Stimulated activated memory B cell treated with anti-CD40 and anti-IgM and Interleukin-4, amounts not matched to agents 10 μg/mL and 1 μg/mL and 100 μg/mL, for 72 hours (primary cell): ENCODE measurements at regions not wholly inside any gene's neighbourhood (a gene's known extent, or its start where the extent isn't known, plus 50 kb on each side); places are given as distances from the start of the nearest gene placed in this dataset.

Experiments used
- ATAC-seq: fragments of 150-1000 bp; cut with Tn5 transposase; 2 replicates; pipeline ENCODE4 v1.10.0; 2021
- H3K27ac Mint-ChIP-seq: one replicate; pipeline ENCODE4 v1.8.0; 2022; ENCODE audit warnings: mild to moderate bottlenecking, mixed read lengths
- H3K27me3 Mint-ChIP-seq: one replicate; pipeline ENCODE4 v1.8.0; 2022; ENCODE audit warnings: mixed read lengths
- H3K36me3 Mint-ChIP-seq: one replicate; pipeline ENCODE4 v1.8.0; 2022; ENCODE audit warnings: mixed read lengths
- H3K4me1 Mint-ChIP-seq: one replicate; pipeline ENCODE4 v1.8.0; 2022; ENCODE audit warnings: mixed read lengths
- H3K4me3 Mint-ChIP-seq: one replicate; pipeline ENCODE4 v1.8.0; 2022; ENCODE audit warnings: mild to moderate bottlenecking, moderate library complexity, mixed read lengths
- H3K9me3 Mint-ChIP-seq: one replicate; pipeline ENCODE4 v1.8.0; 2022; ENCODE audit warnings: mixed read lengths

DNA sequence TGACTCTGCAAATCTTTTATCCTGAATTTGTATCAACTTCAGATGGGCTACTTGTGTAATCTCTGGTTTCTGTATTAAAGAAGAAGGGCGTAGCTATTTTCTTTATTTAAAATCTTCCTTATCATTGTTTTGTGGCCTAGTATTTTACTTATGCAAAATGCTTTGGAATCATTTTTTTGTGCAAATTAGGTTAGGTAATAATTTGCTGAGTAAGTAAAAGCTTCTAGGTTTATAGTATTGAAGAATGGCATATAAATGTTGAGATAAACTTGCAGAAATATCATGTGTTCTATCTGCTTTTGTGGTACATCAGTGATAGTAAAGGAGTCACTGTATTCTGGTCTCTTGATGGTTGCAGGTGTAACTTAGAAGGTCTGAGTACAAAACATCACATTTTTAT lies 197.2 kb upstream of the IL15 start:
- Mint-ChIP-seq H3K9me3 (no peaks in the 10 kb centered on the region), H3K4me3 (no peak overlapping the region), H3K36me3 (no peaks in the 10 kb centered on the region), H3K27ac (no peak overlapping the region), H3K4me1 (no peaks in the 10 kb centered on the region), H3K27me3 (no peaks in the 10 kb centered on the region)
- no peak for ATAC-seq

DNA sequence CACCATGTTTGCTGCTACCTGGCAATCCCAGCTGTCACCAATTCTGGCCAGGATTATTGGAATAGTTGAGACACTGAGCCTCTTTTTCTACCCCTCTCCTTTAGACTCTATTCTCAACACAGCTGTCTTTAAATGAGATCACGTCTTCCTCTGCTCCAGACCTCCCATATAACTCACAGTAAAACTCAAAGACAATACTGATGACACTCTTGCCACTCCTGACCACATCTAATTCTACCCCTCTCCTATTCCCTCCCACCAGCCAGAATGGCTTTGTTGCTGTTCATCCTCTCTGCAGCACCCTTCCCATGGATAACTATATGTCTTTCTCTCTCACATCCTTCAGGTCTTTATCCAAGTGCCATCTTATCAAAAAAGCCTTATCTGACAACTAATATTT lies 188.6 kb upstream of the IL15 start:
- Mint-ChIP-seq H3K4me3 (no peak overlapping the region), H3K9me3 (peaks cover 3% of the 10 kb centered on the region), H3K36me3 (no peaks in the 10 kb centered on the region), H3K27ac (no peak overlapping the region), H3K27me3 (no peaks in the 10 kb centered on the region), H3K4me1 (peaks cover 16% of the 10 kb centered on the region)
- ATAC-seq: no peak

DNA sequence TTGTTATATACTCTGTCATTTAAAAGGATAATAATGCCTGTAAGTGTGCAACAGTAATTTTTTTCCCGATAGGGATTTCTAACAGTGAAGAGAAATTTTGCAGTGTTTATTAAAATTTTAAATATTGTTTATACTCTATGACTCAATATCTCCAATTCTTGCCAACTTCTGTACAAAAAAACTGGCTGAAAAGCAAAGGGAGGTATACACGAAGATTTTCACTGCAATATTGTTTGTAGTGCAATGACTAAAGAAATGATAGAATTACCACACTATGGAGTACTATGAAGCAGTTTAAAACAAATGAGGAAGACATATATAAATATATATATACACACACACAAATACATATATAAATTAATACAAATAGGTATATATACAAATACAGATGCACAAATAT lies 187.9 kb upstream of the IL15 start:
- no peak overlapping the region for H3K4me3 Mint-ChIP-seq

DNA sequence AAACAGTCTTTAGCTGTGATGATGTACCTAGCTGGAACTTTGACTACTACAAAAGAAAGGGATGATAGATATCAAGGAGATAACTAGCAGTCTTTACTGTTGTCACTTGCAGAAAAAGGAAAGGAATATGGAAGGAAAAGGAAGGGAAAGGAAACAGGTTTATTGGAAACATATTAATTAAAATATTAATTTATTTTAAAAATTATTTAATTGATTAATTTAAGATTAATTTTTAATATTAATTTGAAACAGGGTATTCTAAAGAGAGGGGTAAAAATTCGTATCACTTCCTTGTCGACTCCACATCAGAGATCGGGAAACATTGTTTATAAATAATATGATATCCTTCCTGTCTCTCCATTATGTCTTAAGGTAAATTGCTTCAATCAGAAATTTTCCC lies 186.5 kb upstream of the IL15 start:
- ATAC-seq: no peak
- H3K4me1 Mint-ChIP-seq: peaks cover 16% of the 10 kb centered on the region
- H3K36me3 Mint-ChIP-seq: no peaks in the 10 kb centered on the region
- H3K4me3 Mint-ChIP-seq: no peak overlapping the region
- H3K27ac Mint-ChIP-seq: no peak overlapping the region
- no peaks in the 10 kb centered on the region for H3K27me3 Mint-ChIP-seq
- H3K9me3 Mint-ChIP-seq: peaks cover 3% of the 10 kb centered on the region

More for the DNA sequence above, 187.9 kb upstream of the IL15 start:
- Mint-ChIP-seq H3K27me3 (no peaks in the 10 kb centered on the region), H3K9me3 (peaks cover 3% of the 10 kb centered on the region), H3K4me1 (peaks cover 16% of the 10 kb centered on the region), H3K27ac (no peak overlapping the region), H3K36me3 (no peaks in the 10 kb centered on the region)
- no peak for ATAC-seq

DNA sequence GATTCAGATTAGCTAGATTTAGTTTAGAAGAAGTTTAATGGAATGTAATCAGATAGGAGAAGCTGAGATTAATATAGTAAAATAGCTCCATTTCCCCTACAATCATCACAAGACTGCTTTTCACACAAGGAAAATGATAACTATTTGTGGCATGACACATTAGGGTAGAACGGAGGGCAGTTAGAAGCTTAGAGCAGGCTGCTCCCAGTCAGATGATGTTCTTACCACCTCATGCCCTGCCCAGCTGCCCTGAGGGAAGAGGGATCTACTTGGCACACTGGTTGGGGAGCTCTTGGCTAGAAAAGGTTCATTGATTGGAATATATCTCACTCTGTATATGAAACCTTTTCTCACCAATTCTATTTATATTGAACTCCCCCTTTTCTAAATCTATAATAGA lies 180.7 kb upstream of the IL15 start:
- Mint-ChIP-seq H3K36me3 (no peaks in the 10 kb centered on the region), H3K27me3 (no peaks in the 10 kb centered on the region), H3K4me3 (no peak overlapping the region), H3K27ac (no peak overlapping the region), H3K9me3 (peaks cover 2% of the 10 kb centered on the region), H3K4me1 (no peaks in the 10 kb centered on the region)
- no peak for ATAC-seq

DNA sequence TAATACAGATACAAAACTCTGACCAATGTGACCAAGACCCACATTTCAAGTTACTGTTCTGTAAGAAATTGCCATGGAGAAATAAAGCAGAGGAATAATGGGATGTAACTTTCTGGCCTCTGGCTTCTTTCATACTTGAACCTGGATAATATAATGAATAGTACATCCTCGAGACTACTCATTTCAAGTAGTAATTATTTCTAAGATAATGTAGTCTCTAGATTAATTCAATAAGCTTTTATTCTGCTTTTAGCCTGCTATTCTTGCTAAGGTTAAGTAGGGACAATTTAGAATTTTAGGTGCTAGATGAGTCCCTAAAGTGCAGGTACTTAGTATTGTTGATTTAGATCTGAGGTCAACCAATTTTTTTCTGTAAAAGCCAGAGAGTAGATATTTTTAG lies 178.7 kb upstream of the IL15 start:
- Mint-ChIP-seq H3K36me3 (no peaks in the 10 kb centered on the region), H3K27me3 (no peaks in the 10 kb centered on the region), H3K27ac (no peak overlapping the region), H3K9me3 (no peaks in the 10 kb centered on the region), H3K4me1 (no peaks in the 10 kb centered on the region), H3K4me3 (no peak overlapping the region)
- no peak for ATAC-seq

DNA sequence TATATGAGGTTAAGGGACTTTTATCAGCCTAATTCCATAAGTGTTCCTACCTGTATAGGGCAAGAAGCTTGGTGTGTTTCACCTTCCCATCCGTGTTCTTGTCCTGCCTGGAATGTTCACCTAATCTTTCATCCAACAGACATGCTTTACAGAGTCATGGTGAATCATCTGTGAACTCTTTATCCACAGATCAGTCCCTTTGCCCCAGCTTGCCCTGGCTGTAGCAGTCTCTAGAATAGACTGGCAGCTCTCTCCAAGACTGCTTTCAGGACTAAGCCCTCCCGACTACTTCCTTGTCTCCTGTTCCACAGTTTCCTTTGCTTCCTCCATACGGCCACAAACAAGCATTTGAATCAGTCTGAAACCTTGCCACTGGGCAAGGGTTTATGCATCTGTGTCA lies 177.9 kb upstream of the IL15 start:
- no peak for ATAC-seq
- no peak overlapping the region for H3K27ac Mint-ChIP-seq
- no peaks in the 10 kb centered on the region for H3K9me3 Mint-ChIP-seq
- no peaks in the 10 kb centered on the region for H3K4me1 Mint-ChIP-seq
- H3K27me3 Mint-ChIP-seq: no peaks in the 10 kb centered on the region
- H3K4me3 Mint-ChIP-seq: no peak overlapping the region
- no peaks in the 10 kb centered on the region for H3K36me3 Mint-ChIP-seq

DNA sequence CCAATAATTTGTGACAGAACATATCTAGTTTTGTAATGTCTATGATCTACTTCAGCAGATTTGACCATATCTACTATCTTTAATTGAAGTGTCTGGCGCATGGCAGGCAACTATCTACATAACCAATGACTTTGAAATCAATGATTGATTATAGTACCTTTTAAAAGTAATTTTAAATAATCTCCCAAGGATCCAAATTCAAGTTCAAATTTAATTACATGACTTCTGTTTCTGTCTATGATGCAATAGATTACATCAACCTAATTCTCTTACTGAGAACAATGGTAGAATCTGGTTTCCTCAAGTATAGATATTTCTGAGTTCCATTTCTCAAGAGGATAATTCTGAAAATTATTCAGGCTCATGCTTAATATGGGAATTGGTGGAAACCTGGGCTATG lies 177.4 kb upstream of the IL15 start:
- Mint-ChIP-seq H3K36me3 (no peaks in the 10 kb centered on the region), H3K9me3 (no peaks in the 10 kb centered on the region), H3K27me3 (no peaks in the 10 kb centered on the region), H3K27ac (no peak overlapping the region), H3K4me1 (no peaks in the 10 kb centered on the region), H3K4me3 (no peak overlapping the region)
- ATAC-seq: no peak

DNA sequence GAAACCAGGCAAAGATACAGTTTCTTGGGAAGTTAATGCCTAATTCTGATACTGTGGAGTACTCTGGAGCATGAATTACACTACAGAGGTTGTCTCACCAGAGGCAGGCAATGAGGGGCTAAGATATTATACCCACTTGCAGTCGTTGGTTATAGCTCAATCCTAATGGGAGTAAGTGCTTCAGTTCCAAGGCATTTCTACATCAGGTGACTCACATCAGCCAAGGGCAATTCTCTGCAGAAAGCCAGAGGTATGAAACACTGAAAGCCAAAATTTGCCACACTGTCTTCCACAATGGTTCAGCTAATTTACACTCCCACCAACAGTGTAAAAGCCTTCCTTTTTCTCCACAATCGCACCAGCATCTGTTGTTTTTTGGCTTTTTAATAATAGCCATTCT lies 174.0 kb upstream of the IL15 start:
- Mint-ChIP-seq H3K27me3 (no peaks in the 10 kb centered on the region), H3K4me1 (no peaks in the 10 kb centered on the region), H3K4me3 (no peak overlapping the region), H3K36me3 (no peaks in the 10 kb centered on the region), H3K9me3 (no peaks in the 10 kb centered on the region), H3K27ac (no peak overlapping the region)
- no peak for ATAC-seq

DNA sequence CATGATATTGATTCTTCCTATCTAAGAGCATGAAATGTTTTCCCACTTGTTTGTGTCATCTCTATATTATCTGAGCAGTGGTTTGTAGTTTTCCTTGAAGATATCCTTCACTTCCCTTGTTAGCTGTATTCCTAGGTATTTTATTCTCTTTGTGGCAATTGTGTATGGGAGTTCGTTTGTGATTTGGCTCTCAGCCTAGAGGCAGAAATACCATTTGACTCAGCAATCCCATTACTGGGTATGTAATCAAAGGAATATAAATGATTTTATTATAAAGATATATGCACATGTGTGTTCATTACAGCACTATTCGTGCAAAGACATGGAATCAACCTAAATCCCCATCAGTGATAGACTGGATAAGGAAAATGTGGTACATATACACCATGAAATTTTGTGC lies 172.7 kb upstream of the IL15 start:
- Mint-ChIP-seq H3K27ac (no peak overlapping the region), H3K36me3 (no peaks in the 10 kb centered on the region)

DNA sequence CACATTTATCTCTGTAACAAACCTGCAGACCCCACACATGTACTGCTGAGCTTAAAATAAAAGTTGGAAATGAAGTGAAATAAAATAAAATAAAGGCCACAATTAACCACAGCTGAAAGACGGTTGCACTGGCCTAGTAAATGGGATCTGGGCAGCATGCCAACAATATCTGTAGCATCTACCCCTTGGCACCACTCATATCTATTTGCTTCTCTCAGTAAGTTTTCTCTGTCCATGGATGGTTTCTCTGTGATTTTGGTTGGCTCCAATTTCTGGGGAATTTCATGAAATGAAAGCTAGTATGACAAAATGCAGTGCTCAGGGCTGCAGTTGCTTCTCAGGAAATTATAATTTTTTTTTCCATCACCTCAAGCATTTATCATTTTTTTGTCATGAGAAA lies 172.0 kb upstream of the IL15 start:
- no peaks in the 10 kb centered on the region for H3K9me3 Mint-ChIP-seq
- H3K4me1 Mint-ChIP-seq: no peaks in the 10 kb centered on the region
- no peak overlapping the region for H3K4me3 Mint-ChIP-seq
- H3K36me3 Mint-ChIP-seq: no peaks in the 10 kb centered on the region
- no peak overlapping the region for H3K27ac Mint-ChIP-seq
- no peaks in the 10 kb centered on the region for H3K27me3 Mint-ChIP-seq
- no peak for ATAC-seq

More for the DNA sequence above, 172.7 kb upstream of the IL15 start:
- H3K27me3 Mint-ChIP-seq: no peaks in the 10 kb centered on the region
- no peak overlapping the region for H3K4me3 Mint-ChIP-seq
- ATAC-seq: no peak
- no peaks in the 10 kb centered on the region for H3K9me3 Mint-ChIP-seq
- no peaks in the 10 kb centered on the region for H3K4me1 Mint-ChIP-seq

DNA sequence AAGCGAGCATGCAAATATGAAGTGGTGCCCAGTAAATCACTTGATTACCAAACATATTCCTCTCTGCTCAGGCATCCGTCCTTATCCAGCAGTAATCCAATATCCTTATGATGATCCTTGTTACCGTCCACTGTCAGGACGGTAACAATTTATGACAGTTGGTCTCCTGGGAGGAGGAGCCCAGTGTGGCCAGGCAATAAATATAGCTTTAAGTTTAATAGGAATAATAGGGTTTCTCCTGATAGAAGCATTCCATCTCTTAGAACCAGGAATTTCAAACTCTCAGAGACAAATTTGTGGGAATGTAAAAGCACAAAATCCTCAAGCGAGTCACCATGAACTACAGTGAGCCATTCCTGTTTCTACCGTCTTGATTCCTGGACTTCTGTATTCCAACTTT lies 171.2 kb upstream of the IL15 start:
- Mint-ChIP-seq H3K36me3 (no peaks in the 10 kb centered on the region), H3K27me3 (no peaks in the 10 kb centered on the region), H3K4me3 (no peak overlapping the region), H3K27ac (no peak overlapping the region), H3K4me1 (no peaks in the 10 kb centered on the region), H3K9me3 (no peaks in the 10 kb centered on the region)
- ATAC-seq: no peak

DNA sequence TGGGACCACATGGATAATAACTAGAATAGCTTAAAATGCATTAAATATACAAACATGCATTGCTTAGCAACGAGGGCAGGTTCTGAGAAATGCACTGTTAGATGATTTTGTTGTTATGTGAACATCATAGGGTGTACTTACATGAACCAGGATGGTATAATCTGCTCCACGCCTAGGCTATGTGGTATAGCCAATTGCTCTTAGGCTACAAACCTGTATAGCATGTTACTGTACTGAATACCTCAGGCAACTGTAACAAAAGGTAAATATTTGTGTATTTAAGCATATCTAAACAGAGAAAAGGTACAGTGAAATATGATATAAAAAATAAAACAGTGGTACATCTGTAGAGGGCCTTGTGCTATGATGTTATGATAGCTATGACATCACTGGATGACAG lies 169.2 kb upstream of the IL15 start:
- Mint-ChIP-seq H3K9me3 (no peaks in the 10 kb centered on the region), H3K4me1 (no peaks in the 10 kb centered on the region), H3K4me3 (no peak overlapping the region), H3K36me3 (no peaks in the 10 kb centered on the region), H3K27me3 (no peaks in the 10 kb centered on the region), H3K27ac (no peak overlapping the region)
- no peak for ATAC-seq

DNA sequence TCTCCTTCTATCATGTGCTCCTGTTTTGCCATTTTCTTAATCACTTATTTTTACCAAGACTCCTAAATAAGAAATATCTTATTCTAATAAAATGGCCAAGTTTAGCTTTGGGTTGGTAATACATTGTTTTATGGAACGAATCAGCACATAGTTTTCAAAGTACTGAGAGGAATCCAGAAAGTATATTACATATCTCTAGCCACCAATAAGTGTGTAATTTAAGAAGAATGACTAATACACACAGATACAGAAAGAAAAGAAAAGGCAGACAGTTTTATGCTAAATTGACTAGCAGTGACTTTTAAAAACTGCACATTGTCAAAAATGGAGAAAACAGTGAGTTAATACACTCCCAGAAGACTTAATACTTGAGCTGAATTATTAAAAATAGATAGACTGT lies 167.0 kb upstream of the IL15 start:
- H3K36me3 Mint-ChIP-seq: no peaks in the 10 kb centered on the region
- H3K27ac Mint-ChIP-seq: no peak overlapping the region
- no peaks in the 10 kb centered on the region for H3K9me3 Mint-ChIP-seq
- H3K4me3 Mint-ChIP-seq: no peak overlapping the region
- no peak for ATAC-seq
- no peaks in the 10 kb centered on the region for H3K4me1 Mint-ChIP-seq
- H3K27me3 Mint-ChIP-seq: no peaks in the 10 kb centered on the region

DNA sequence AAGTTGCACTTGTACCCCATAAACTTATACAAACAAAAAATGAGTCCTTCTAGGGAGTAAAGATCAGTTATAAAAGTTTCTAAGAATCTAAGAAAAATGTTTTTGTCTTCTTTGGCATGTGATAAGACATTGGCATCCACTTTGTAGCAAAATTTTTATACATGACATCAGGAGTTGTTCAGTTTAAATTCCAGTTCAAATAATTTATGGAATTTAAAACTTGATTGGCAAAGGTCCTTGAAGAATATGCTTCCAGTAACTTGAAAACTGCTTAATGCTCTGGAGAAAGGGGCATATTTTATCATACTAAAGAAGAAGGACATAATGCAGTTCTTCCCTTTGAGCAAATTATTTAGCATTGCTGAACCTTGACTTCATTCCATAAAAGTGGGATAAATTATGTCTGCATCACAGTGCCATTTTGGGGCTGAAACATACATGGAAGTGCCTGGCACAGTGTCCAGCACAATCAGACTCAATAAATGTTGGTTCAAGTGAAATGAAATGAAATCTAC lies 163.3 kb upstream of the IL15 start:
- ATAC-seq: no peak
- Mint-ChIP-seq H3K9me3 (peaks cover 3% of the 10 kb centered on the region), H3K27me3 (no peaks in the 10 kb centered on the region), H3K4me1 (no peaks in the 10 kb centered on the region), H3K4me3 (no peak overlapping the region), H3K36me3 (no peaks in the 10 kb centered on the region), H3K27ac (no peak overlapping the region)

DNA sequence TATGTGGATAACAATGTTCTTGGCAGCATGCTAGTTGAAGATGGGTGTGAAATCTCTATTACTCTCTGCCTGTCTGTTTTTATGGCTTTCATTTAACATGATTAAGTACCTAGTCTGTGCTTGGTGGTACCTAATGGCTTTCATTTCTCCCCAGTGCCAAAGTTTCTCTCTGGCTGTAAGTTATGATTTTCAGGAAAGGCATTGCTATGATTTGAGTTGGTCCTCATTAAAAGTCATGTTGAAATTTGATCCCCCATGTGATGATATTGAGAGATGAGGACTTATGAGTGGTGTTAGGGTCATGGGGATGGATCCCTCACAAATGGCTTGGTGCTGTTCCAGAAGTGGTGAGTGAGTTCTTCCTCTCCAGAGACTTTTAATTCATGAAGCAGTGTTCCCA lies 162.4 kb upstream of the IL15 start:
- peaks cover 3% of the 10 kb centered on the region for H3K9me3 Mint-ChIP-seq
- H3K27me3 Mint-ChIP-seq: no peaks in the 10 kb centered on the region
- H3K4me3 Mint-ChIP-seq: no peak overlapping the region
- H3K36me3 Mint-ChIP-seq: no peaks in the 10 kb centered on the region
- H3K4me1 Mint-ChIP-seq: no peaks in the 10 kb centered on the region
- no peak overlapping the region for H3K27ac Mint-ChIP-seq
- ATAC-seq: no peak

DNA sequence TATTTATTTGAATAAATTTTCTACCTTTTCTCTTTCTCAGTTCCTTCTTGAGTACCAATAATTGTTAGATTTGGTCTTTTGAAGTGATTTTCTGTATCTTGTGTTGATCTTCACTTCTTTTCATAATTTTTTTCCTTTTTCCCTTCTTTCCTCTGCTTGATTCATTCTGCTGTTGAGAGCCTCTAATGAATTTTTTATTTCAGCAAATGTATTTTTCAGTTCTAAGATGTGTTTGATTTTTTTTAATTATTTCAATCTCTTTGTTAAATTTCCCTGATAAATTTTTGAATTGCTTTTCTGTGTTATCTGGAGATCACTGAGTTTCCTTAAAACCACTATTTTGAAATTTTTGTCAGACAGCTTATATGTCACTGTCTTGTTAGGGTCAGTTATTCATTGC lies 155.4 kb upstream of the IL15 start:
- ATAC-seq: no peak
- peaks cover 25% of the 10 kb centered on the region for H3K9me3 Mint-ChIP-seq
- H3K27ac Mint-ChIP-seq: no peak overlapping the region
- H3K36me3 Mint-ChIP-seq: peaks cover 9% of the 10 kb centered on the region
- H3K4me1 Mint-ChIP-seq: no peaks in the 10 kb centered on the region
- no peak overlapping the region for H3K4me3 Mint-ChIP-seq
- no peaks in the 10 kb centered on the region for H3K27me3 Mint-ChIP-seq
